ENCODE measurements at regions not wholly inside any gene's neighbourhood (a gene's known extent, or its start where the extent isn't known, plus 50 kb on each side); places are given as distances from the start of the nearest gene placed in this dataset.

DNA sequence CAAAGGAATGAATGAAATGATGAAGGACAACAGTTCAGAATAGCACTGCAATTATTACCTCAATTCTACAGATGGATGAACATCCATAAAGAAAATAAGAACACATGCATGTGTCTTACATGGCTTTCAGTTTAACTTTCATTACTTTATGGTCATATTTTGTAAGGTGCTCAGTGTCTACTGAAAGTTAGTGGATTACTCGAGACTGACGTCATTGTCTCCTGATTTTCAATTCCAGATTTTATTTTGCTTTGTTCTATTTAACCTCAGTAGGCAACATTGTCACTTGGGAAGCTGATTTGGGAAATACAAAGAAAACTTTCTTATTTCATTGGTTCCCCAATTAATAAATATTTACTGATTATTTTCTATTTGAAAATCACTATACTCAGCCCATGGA, 363.7 kb downstream of the CHSY3 start:
- H3K4me3 ChIP-seq (ENCODE audit: low read depth, low read length): no peak overlapping the region
- no peak for DNase-seq (ENCODE audit: low read depth)
- TF ChIP-seq, protein P1, sequence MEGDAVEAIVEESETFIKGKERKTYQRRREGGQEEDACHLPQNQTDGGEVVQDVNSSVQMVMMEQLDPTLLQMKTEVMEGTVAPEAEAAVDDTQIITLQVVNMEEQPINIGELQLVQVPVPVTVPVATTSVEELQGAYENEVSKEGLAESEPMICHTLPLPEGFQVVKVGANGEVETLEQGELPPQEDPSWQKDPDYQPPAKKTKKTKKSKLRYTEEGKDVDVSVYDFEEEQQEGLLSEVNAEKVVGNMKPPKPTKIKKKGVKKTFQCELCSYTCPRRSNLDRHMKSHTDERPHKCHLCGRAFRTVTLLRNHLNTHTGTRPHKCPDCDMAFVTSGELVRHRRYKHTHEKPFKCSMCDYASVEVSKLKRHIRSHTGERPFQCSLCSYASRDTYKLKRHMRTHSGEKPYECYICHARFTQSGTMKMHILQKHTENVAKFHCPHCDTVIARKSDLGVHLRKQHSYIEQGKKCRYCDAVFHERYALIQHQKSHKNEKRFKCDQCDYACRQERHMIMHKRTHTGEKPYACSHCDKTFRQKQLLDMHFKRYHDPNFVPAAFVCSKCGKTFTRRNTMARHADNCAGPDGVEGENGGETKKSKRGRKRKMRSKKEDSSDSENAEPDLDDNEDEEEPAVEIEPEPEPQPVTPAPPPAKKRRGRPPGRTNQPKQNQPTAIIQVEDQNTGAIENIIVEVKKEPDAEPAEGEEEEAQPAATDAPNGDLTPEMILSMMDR (IDR thresholded peaks at IDR 0.05; ENCODE audit: low read depth, low read length, missing control alignments): no peak
- in situ Hi-C loops (cut with HindIII; ENCODE audit: low sequenced_read_pairs): no loop called here

DNA sequence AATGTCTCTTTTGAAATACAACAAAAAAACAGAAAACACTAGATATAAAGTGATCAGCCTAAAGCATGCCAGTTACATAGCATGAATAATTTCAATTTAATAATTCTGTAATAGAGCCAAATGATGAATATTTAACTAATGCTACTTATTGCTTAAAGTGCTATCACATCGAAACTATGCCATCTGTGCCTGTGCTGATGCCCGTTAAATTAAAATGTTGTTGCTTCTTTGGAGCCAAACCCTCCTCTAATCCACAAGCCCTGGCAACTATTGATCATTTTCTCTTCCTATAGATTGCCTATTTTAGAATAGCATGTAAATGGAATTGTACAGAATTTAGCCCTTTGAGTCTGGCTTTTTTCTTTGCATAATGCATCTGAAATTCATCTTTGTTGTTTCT, 356.2 kb downstream of the CHSY3 start:
- H3K4me3 ChIP-seq (ENCODE audit: low read depth, low read length): no peak overlapping the region
- in situ Hi-C loops (cut with HindIII; ENCODE audit: low sequenced_read_pairs): no loop called here
- TF ChIP-seq, protein P1 (IDR thresholded peaks at IDR 0.05; ENCODE audit: low read depth, low read length, missing control alignments): no peak
- no peak for DNase-seq (ENCODE audit: low read depth)

DNA sequence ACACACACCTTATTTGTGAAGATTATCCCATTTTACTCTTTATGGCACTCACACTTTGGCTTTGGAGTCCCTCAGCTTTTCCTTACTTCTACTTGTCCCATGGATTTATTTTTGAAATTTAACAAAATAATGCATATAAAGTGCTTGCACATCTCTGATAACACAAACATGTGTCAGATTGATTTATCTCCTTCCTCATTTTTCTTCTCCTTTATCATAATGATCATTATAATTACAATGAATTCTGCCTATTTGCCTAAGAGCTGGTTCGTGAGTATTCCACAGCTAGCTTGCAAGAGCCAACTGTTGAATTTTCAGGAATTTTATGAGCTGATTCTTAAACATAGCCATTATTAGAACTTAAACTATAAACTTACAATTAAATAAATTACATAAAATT, 347.7 kb downstream of the CHSY3 start:
- no peak for DNase-seq (ENCODE audit: low read depth)
- in situ Hi-C loops (cut with HindIII; ENCODE audit: low sequenced_read_pairs): no loop called here
- no peak overlapping the region for H3K4me3 ChIP-seq (ENCODE audit: low read depth, low read length)
- TF ChIP-seq, protein P1 (IDR thresholded peaks at IDR 0.05; ENCODE audit: low read depth, low read length, missing control alignments): no peak

DNA sequence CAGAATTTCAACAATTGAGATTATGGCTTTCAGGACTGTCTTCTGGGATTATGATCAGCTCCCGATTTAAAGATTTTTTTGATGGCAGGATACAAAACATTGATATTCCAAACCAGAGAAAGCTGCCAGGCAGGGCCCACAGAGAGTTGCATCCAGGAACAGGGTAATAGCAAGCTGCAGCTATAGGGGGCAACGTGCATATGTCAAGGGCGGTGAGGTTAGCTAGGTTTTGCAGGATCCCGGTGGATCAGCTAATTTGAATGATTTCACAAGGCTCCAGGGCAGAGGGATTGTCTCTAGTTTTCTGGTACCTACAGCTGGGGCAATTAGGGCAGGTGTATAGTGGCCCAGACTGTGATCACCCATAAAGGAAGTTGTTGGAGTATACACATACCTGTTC, 339.4 kb downstream of the CHSY3 start:
- no peak overlapping the region for H3K4me3 ChIP-seq (ENCODE audit: low read depth, low read length)
- in situ Hi-C loops (cut with HindIII; ENCODE audit: low sequenced_read_pairs): no loop called here
- DNase-seq (ENCODE audit: low read depth): no peak
- TF ChIP-seq, protein P1 (IDR thresholded peaks at IDR 0.05; ENCODE audit: low read depth, low read length, missing control alignments): no peak

DNA sequence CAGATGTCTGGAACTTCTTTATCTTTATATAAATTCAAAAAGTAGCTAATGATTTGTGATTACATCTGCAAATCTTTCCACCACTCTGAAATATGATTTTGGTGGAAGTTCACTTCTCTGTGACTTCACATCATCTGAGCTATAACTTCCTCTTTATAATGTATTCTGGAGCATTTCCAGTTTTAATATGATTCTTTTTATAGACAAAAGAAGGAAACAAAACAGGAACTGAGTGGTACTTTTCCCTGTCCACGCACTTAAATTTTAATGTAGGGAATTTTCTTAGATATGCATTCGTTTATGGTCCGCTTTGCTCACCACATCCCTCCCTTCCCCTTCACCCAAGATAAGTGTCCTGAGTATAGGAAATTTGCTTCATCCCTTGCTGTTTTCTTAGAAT, 333.5 kb downstream of the CHSY3 start:
- no peak for DNase-seq (ENCODE audit: low read depth)
- TF ChIP-seq, protein P1 (IDR thresholded peaks at IDR 0.05; ENCODE audit: low read depth, low read length, missing control alignments): no peak
- in situ Hi-C loops (cut with HindIII; ENCODE audit: low sequenced_read_pairs): no loop called here
- no peak overlapping the region for H3K4me3 ChIP-seq (ENCODE audit: low read depth, low read length)
